ENCODE measurements at regions not wholly inside any gene's neighbourhood (a gene's known extent, or its start where the extent isn't known, plus 50 kb on each side); places are given as distances from the start of the nearest gene placed in this dataset.

GRCh38 chr4:171390626-171391025, 422.6 kb upstream of the GALNTL6 start:
- H3K9me3 Mint-ChIP-seq (ENCODE audit: unreplicated experiment), result peaks cover 7% of the 10 kb centered on the region
- no peak overlapping the region for H3K27ac Mint-ChIP-seq (ENCODE audit: unreplicated experiment)
- DNase-seq (ENCODE audit: extremely low spot score, unreplicated experiment), result no peak
- H3K36me3 Mint-ChIP-seq (ENCODE audit: unreplicated experiment), result no peaks in the 10 kb centered on the region
- H3K27me3 Mint-ChIP-seq (ENCODE audit: unreplicated experiment), result no peaks in the 10 kb centered on the region
- H3K4me3 Mint-ChIP-seq (ENCODE audit: unreplicated experiment), result no peak overlapping the region
- no peak for TF ChIP-seq CTCF (IDR thresholded peaks at IDR 0.05)
- H3K4me1 Mint-ChIP-seq (ENCODE audit: unreplicated experiment), result no peaks in the 10 kb centered on the region

- H3K36me3 Mint-ChIP-seq (ENCODE audit: unreplicated experiment), result no peaks in the 10 kb centered on the region
- no peak overlapping the region for H3K27ac Mint-ChIP-seq (ENCODE audit: unreplicated experiment)
These were observed 434.9 kb upstream of the GALNTL6 start for GRCh38 chr4:171378323-171378722.

GRCh38 chr4:171376724-171377123, 436.5 kb upstream of the GALNTL6 start:
- Mint-ChIP-seq H3K36me3 (ENCODE audit: unreplicated experiment) (no peaks in the 10 kb centered on the region), H3K27ac (ENCODE audit: unreplicated experiment) (no peak overlapping the region), H3K9me3 (ENCODE audit: unreplicated experiment) (no peaks in the 10 kb centered on the region)

More at GRCh38 chr4:171378323-171378722, 434.9 kb upstream of the GALNTL6 start:
- H3K27me3 Mint-ChIP-seq (ENCODE audit: unreplicated experiment), result no peaks in the 10 kb centered on the region
- H3K9me3 Mint-ChIP-seq (ENCODE audit: unreplicated experiment), result no peaks in the 10 kb centered on the region
- DNase-seq (ENCODE audit: extremely low spot score, unreplicated experiment), result no peak
- TF ChIP-seq CTCF (IDR thresholded peaks at IDR 0.05), result no peak
- H3K4me1 Mint-ChIP-seq (ENCODE audit: unreplicated experiment), result peaks cover 3% of the 10 kb centered on the region
- H3K4me3 Mint-ChIP-seq (ENCODE audit: unreplicated experiment), result no peak overlapping the region

GRCh38 chr4:171353535-171353934, 459.7 kb upstream of the GALNTL6 start:
- H3K4me3 Mint-ChIP-seq (ENCODE audit: unreplicated experiment), result no peak overlapping the region
- H3K4me1 Mint-ChIP-seq (ENCODE audit: unreplicated experiment), result no peaks in the 10 kb centered on the region
- H3K36me3 Mint-ChIP-seq (ENCODE audit: unreplicated experiment), result no peaks in the 10 kb centered on the region
- H3K27ac Mint-ChIP-seq (ENCODE audit: unreplicated experiment), result no peak overlapping the region
- no peaks in the 10 kb centered on the region for H3K27me3 Mint-ChIP-seq (ENCODE audit: unreplicated experiment)
- H3K9me3 Mint-ChIP-seq (ENCODE audit: unreplicated experiment), result peaks cover 11% of the 10 kb centered on the region
- DNase-seq (ENCODE audit: extremely low spot score, unreplicated experiment), result no peak
- no peak for TF ChIP-seq CTCF (IDR thresholded peaks at IDR 0.05)

More at GRCh38 chr4:171376724-171377123, 436.5 kb upstream of the GALNTL6 start:
- Mint-ChIP-seq H3K4me1 (ENCODE audit: unreplicated experiment) (peaks cover 3% of the 10 kb centered on the region), H3K27me3 (ENCODE audit: unreplicated experiment) (no peaks in the 10 kb centered on the region), H3K4me3 (ENCODE audit: unreplicated experiment) (no peak overlapping the region)
- no peak for DNase-seq (ENCODE audit: extremely low spot score, unreplicated experiment)
- TF ChIP-seq CTCF (IDR thresholded peaks at IDR 0.05), result no peak

- H3K27me3 Mint-ChIP-seq (ENCODE audit: unreplicated experiment), result no peaks in the 10 kb centered on the region
- H3K36me3 Mint-ChIP-seq (ENCODE audit: unreplicated experiment), result no peaks in the 10 kb centered on the region
- TF ChIP-seq CTCF (IDR thresholded peaks at IDR 0.05), result no peak
- H3K4me3 Mint-ChIP-seq (ENCODE audit: unreplicated experiment), result no peak overlapping the region
- no peak overlapping the region for H3K27ac Mint-ChIP-seq (ENCODE audit: unreplicated experiment)
- no peaks in the 10 kb centered on the region for H3K4me1 Mint-ChIP-seq (ENCODE audit: unreplicated experiment)
- H3K9me3 Mint-ChIP-seq (ENCODE audit: unreplicated experiment), result no peaks in the 10 kb centered on the region
- no peak for DNase-seq (ENCODE audit: extremely low spot score, unreplicated experiment)
These were observed 465.1 kb upstream of the GALNTL6 start for GRCh38 chr4:171348090-171348489.
